ENCODE measurements at regions not wholly inside any gene's neighbourhood (a gene's known extent, or its start where the extent isn't known, plus 50 kb on each side); places are given as distances from the start of the nearest gene placed in this dataset.
"Not testable (repeated sequence)": the region's sequence is repeated elsewhere in the genome, so short reads cannot be mapped to it uniquely, and the experiment has no call there.

GRCh38 chr10:8835453-8836167 is 781.1 kb downstream of the GATA3 start:
- no peak for DNase-seq

- DNase-seq, result no peak
These were observed 785.9 kb downstream of the GATA3 start for GRCh38 chr10:8840356-8840755.

GRCh38 chr10:8844141-8844540 is 789.7 kb downstream of the GATA3 start:
- no peak for DNase-seq

- no peak for DNase-seq
These were observed 798.1 kb downstream of the GATA3 start for GRCh38 chr10:8852546-8852945.

DNA sequence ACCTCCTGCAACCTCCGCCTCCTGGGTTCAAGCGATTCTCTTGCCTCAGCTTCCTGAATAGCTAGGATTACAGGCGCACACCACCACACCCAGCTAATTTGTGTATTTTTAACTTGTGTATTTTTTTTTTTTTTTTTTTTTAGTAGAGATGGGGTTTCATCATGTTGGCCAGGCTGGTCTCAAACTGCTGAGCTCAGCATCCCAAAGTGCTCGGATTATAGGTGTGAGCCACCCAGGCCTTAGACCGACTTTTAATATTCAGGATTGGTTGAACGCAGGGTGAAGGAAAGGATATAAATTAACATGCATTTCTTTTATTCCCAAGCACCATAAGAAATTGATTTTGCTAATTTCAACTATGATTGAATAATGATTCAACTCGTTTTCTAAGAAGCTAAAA is 798.6 kb downstream of the GATA3 start:
- no peak for DNase-seq

GRCh38 chr10:8868924-8869323 is 814.4 kb downstream of the GATA3 start:
- DNase-seq, result not testable (repeated sequence)

DNA sequence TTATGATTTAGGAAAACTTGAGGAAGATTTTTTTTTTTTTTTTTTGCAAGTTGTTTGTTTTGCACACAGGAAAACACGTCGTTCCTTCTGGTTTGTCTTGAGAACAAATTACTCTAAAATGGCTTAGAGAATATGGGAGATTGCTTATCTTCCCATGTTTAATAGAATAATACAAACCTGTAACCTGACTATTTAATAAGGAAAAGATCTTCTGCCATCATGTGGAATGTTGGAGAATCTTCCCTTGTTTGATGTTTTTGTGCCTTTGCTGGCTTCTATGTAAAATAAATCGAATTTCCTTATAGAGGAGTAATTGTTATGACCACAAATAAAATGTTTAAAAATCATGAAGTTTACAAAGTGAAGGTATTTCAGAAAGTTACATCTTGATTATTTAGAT is 818.8 kb downstream of the GATA3 start:
- DNase-seq, result no peak

- no peak for DNase-seq
These were observed 819.8 kb downstream of the GATA3 start for GRCh38 chr10:8874268-8874667.

DNA sequence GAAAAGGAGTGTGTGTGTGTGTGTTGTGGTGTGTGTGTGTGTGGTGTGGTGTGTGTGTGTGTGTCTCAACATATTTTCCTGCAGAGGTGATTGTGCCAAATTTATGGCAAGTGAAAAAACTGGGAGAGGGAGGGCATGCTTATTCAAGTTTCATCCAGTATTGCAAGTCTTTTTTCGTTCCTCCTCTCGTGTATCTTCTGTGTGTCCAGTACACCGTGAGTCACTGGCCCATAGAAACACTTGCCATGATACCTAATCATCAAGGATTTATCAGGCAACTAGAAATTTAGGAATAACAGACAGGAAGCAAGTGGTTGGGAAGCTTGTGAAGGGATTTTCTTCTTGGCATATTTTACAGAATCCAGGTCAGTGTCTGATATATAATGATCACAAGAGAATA is 820.5 kb downstream of the GATA3 start:
- DNase-seq, result no peak

DNA sequence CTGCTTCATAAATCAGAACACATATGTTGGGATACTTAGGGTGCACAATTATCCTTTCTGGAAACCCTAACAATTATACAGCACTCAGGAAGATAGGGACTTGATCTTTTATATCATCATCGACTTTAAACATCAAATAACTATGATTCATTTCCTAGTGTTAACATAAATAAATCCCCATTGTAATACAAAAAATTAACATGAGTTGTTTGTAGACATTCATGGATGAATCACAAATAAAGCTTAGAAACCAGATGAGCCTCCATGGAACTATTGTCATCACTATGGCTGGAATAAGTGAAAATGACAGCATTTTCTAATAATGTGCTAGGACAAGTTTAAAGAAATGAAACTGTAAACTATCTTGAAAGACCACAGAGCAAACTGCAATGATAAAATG is 821.7 kb downstream of the GATA3 start:
- DNase-seq, result no peak

- no peak for DNase-seq
These were observed 835.0 kb downstream of the GATA3 start for GRCh38 chr10:8889538-8889937.

DNA sequence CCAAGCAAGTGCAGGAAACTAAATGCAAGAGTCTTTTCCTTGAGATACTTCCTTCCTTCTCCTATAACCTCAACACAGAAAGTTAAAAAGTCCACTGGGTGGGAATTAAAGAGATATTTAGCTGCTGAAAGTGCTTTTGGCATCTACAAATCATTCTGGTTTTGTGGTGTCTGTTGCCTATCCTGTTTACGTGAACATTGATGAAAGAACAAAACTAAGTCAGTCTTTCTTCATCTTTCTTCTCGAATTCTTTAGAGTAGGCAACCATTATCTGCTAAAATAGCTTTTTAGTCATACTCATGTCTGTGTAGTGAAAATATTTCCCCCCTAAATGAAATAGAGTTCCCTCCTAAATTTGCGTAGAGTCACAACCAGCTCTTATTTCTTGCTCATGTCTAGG is 838.6 kb downstream of the GATA3 start:
- no peak for DNase-seq

DNA sequence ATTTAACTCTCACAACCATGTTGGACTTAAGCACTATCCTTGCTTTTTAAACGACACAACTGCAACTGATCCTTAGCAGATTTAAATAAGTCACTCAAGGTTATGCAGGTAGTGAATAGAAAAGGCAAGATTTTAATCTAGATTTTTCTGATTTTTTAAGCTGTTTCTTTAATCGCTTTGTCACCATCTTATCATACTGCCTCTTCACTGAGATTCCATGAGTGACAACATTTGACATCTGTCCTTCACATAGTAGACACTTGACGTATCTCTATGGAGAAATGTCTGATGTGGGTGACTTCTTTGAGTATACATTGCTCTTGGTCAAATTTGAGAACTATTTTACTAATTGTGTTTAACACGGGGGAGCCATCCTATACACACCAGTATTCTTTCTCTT is 839.7 kb downstream of the GATA3 start:
- DNase-seq, result no peak

DNA sequence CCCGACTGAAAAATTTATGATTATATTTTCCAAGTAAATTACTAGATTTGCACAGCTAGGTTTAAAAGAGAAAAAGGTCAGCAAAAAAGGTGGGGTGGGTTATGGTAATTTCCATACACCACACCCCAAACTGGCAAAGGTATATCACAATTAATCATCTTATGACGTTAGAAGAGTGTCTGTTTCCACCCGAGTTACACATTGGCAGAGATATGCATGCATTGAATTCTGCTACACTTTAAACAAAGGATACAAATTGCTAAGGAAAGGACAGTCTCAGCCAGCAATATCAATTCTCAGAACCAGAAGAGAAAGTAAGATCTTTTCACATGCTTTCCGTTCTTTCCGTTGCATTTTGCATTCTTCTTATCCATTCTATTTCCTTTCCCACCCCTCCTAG is 843.3 kb downstream of the GATA3 start:
- DNase-seq, result no peak

- DNase-seq, result no peak
These were observed 844.4 kb downstream of the GATA3 start for GRCh38 chr10:8898745-8899330.

DNA sequence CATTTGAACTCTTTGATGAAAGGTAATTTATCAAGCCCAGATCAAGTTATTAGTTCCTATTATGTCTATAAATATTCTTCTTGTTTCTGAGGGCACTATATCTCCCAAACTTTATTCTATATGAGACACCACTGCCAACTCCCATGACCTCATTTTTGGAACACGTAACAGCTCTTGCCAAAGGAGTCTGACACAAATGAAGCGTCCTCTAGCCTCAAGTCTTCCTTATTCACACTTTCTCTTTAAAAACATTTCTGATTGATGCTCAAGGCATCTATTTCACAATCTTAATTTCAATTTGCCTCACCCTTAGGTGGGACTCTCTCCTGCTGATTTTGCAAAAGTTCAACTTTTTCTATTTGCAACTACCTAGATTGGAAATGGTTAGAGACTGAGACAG is 848.4 kb downstream of the GATA3 start:
- DNase-seq, result no peak

- no peak for DNase-seq
These were observed 853.5 kb downstream of the GATA3 start for GRCh38 chr10:8908013-8908412.

- DNase-seq, result no peak
These were observed 855.8 kb downstream of the GATA3 start for GRCh38 chr10:8910314-8910713.

DNA sequence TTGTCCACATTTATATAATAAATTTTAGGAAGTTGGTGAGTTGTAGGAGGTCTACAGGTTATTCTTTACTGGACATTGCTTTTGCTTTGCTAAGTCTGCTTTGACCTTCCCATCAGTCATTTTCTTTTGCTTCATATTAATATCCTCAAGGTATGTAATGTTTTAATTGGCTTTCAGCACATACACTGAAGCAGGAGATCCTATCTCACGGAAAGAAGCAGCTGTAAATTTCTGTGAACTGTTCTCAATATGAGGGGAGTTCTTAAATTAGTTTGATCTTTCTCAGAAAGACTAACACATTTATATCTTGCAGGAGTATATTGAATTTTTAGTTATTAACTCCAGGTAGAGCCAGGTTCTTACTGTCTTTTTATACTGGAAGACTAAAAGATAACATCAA is 856.5 kb downstream of the GATA3 start:
- no peak for DNase-seq

DNA sequence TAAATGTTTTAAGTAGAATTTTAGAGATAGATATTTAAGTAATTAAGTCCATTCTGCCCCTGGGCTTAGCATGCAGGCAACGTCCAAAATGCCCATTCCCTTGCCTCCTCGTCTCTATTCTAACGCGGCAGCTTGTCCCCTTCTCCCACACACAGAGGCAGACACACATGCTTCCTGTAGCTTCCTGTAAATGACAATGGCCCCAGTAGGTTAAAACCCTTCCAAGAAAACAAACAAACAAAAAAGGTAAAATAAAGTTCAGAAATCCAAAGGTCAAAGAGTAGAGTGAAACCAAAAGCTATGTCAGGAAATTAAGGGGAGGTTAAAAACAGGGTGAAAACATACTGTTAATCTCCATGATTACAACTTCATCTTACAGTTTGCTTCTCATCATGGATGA is 857.6 kb downstream of the GATA3 start:
- DNase-seq, result no peak

GRCh38 chr10:8913720-8914119 is 859.2 kb downstream of the GATA3 start:
- no peak for DNase-seq

DNA sequence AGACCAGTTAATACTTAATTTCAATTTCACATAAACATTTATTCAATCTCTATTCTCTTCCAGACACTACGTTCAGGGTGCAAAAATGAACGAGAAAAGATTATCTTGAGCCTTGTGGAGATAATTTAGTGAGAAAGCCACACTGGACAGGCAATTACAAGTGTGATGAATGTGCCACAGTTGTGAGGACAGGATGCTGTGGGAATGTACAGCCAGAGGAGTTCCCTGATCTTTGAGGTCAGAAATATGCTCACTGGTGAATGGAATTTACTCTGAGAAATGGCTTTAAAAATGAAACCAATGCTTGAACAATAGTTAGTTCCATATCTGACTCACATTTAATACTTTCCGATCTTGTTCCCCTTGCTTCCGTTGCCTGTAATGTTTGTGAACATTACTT is 864.8 kb downstream of the GATA3 start:
- DNase-seq, result no peak

GRCh38 chr10:8921568-8921967 is 867.1 kb downstream of the GATA3 start:
- DNase-seq, result no peak

DNA sequence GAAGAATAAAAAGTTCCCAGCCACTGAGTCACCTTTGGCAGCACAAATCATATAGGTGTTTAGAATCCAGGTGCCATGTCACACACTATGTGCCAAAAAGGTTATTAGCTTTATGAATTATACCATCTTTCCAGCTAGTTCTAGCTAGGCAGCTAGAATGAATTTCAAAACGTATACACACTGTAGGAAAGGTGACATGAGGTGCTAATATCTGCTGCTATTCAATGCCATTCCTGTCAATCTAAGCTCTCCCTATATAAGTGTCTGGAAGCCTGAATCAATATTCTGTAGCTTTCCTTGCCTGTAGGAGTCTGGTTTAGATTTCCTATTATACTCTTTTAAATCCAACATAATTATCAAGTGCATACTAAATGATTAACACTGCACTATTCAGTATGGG is 868.6 kb downstream of the GATA3 start:
- no peak for DNase-seq

- no peak for DNase-seq
These were observed 873.2 kb downstream of the GATA3 start for GRCh38 chr10:8927705-8928104.

Data from NCI-H2171 treated with DMSO at 0.1 percent for 48 hours (cell line).